HFFc6 (cell line): ENCODE measurements at regions not wholly inside any gene's neighbourhood (a gene's known extent, or its start where the extent isn't known, plus 50 kb on each side); places are given as distances from the start of the nearest gene placed in this dataset.

ENCODE experiments used
- DNase-seq: peaks from one replicate; pipeline ENCODE4 v3.0.0-alpha.2; 2018
- H3K27ac Mint-ChIP-seq: 2 replicates; pipeline ENCODE4 v1.8.0; 2020; ENCODE audit warnings: mild to moderate bottlenecking, mixed read lengths
- H3K27me3 Mint-ChIP-seq: 2 replicates; pipeline ENCODE4 v1.8.0; 2021; ENCODE audit warnings: mild to moderate bottlenecking, moderate library complexity, mixed read lengths; ENCODE audit not compliant: insufficient read depth
- H3K36me3 Mint-ChIP-seq: 2 replicates; pipeline ENCODE4 v1.8.0; 2021; ENCODE audit warnings: low read depth, mixed read lengths
- H3K4me1 Mint-ChIP-seq: 2 replicates; pipeline ENCODE4 v1.8.0; 2020; ENCODE audit warnings: low read depth, mixed read lengths
- H3K4me3 Mint-ChIP-seq: 2 replicates; pipeline ENCODE4 v1.8.0; 2020; ENCODE audit warnings: mild to moderate bottlenecking, moderate library complexity, mixed read lengths
- H3K9me3 Mint-ChIP-seq: 2 replicates; pipeline ENCODE4 v1.8.0; 2020; ENCODE audit warnings: mild to moderate bottlenecking, mixed read lengths
- CTCF ChIP-seq: fragments of 200-600 bp; sonication (generic); IDR thresholded peaks from 2 replicates; pipeline ENCODE4 v1.5.0; 2021; ENCODE audit warnings: antibody characterized with exemption, mild to moderate bottlenecking

DNA sequence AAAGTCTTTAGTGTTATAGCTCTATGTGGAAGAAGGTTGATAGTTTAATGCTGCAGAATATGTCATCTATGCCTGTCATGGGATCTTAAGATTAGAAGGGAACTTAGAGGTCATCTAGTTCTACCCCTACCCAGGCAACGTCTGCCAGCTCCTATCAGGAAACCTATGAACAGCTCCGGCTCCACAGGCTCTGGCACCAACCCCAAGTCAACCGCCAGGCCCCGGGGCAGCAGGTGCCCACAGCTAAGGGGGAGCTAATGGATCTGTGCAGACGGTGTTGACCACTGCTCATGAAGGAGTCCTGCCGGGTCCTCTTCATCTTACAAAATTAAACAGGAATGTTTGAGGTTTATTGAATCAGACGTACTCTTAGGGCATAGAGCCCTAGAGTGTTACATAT, 440.8 kb upstream of the KLHL29 start:
- no peak overlapping the region for H3K27ac Mint-ChIP-seq
- no peak for TF ChIP-seq CTCF

DNA sequence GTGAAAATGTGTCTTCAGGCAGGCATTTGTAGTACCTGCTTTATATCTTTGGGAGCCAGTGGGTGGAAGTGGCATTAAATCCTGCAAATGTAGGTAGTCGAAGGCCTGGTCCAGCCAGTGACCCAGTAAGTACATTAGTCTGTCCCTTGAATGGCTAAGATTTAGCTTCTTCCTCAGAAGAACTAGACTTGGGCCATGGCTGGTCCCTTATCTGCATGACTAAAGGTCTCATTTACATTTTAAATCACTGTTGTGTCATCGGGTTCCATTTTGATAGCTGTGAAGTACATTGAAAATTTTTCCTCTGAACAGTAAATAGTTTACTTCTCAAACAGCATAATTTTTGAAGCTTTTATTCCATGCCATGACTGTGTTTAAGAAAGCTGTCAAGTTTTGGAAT, 438.4 kb upstream of the KLHL29 start:
- DNase-seq, result no peak
- Mint-ChIP-seq H3K4me3 (no peak overlapping the region), H3K4me1 (no peaks in the 10 kb centered on the region), H3K9me3 (peaks cover 14% of the 10 kb centered on the region), H3K27me3 (peaks cover 5% of the 10 kb centered on the region; the same call in 1 of the 2 replicates), H3K27ac (no peak overlapping the region), H3K36me3 (no peaks in the 10 kb centered on the region)
- TF ChIP-seq CTCF, result no peak

More for the DNA sequence above, 440.8 kb upstream of the KLHL29 start:
- Mint-ChIP-seq H3K4me1 (no peaks in the 10 kb centered on the region), H3K36me3 (no peaks in the 10 kb centered on the region), H3K4me3 (no peak overlapping the region), H3K9me3 (peaks cover 10% of the 10 kb centered on the region), H3K27me3 (peaks cover 4% of the 10 kb centered on the region; the same call in 1 of the 2 replicates)
- DNase-seq, result no peak

DNA sequence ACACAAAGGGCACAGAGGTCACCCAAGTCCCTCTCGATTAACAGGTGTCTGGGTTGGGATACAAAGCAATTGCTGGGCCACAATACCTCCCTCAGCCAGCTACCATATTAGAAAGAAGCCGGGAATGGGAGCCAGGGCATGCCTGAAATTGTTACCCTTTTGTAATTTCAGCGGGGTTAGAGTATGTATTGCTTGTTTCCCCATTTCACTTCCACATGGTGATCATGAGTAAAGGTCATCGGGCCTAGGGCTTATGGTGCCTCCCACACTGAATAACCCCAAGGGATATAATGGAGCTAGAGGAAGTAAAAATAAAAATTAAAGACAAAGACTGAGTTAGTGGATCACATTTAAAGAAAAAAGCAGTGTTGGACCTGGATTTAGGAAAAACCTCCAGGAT, 437.2 kb upstream of the KLHL29 start:
- no peak for DNase-seq
- peaks cover 14% of the 10 kb centered on the region for H3K9me3 Mint-ChIP-seq
- no peak for TF ChIP-seq CTCF
- no peak overlapping the region for H3K4me3 Mint-ChIP-seq
- H3K4me1 Mint-ChIP-seq, result no peaks in the 10 kb centered on the region
- no peaks in the 10 kb centered on the region for H3K36me3 Mint-ChIP-seq
- peaks cover 5% of the 10 kb centered on the region; the same call in 1 of the 2 replicates for H3K27me3 Mint-ChIP-seq
- no peak overlapping the region for H3K27ac Mint-ChIP-seq

GRCh38 chr2:22950431-22950830, 434.5 kb upstream of the KLHL29 start:
- no peak overlapping the region for H3K27ac Mint-ChIP-seq
- H3K9me3 Mint-ChIP-seq, result peaks cover 37% of the 10 kb centered on the region

GRCh38 chr2:22952656-22953225, 432.2 kb upstream of the KLHL29 start:
- Mint-ChIP-seq H3K27me3 (peaks cover 5% of the 10 kb centered on the region), H3K27ac (no peak overlapping the region), H3K9me3 (peaks cover 50% of the 10 kb centered on the region), H3K4me3 (no peak overlapping the region), H3K36me3 (no peaks in the 10 kb centered on the region), H3K4me1 (no peaks in the 10 kb centered on the region)
- TF ChIP-seq CTCF, result no peak
- DNase-seq, result no peak

More at GRCh38 chr2:22950431-22950830, 434.5 kb upstream of the KLHL29 start:
- no peak for DNase-seq
- no peak for TF ChIP-seq CTCF
- Mint-ChIP-seq H3K4me1 (no peaks in the 10 kb centered on the region), H3K27me3 (peaks cover 3% of the 10 kb centered on the region), H3K36me3 (no peaks in the 10 kb centered on the region), H3K4me3 (no peak overlapping the region)

DNA sequence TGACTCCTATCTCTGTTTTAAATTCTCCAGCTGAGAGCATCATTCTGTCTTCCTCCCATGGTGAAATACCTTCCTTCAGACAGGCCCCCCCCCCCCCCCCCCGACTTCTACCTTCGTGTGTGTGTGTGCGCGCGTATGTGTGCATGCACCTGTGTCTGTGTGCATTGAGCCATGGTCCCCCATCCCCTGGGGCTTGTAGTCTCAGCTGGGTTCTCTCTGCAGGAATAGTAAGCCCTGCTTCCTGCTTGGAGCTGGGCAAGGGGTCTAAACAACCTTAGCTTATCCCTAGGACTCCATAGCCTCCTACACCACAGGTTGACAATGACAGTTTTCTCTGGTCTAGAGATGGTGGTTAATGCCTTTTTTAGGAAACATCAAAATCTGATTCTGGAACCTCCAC, 427.5 kb upstream of the KLHL29 start:
- Mint-ChIP-seq H3K27me3 (peaks cover 2% of the 10 kb centered on the region), H3K27ac (no peak overlapping the region), H3K4me1 (no peaks in the 10 kb centered on the region), H3K36me3 (no peaks in the 10 kb centered on the region), H3K4me3 (no peak overlapping the region), H3K9me3 (peaks cover 55% of the 10 kb centered on the region)
- TF ChIP-seq CTCF, result no peak
- no peak for DNase-seq
